NCI-H524 (cell line): ENCODE measurements at regions not wholly inside any gene's neighbourhood (a gene's known extent, or its start where the extent isn't known, plus 50 kb on each side); places are given as distances from the start of the nearest gene placed in this dataset.
"Not testable (repeated sequence)": the region's sequence is repeated elsewhere in the genome, so short reads cannot be mapped to it uniquely, and the experiment has no call there.

Source experiments
- DNase-seq, 2 experiments: peaks; one replicate each; lab custom pipeline; 2025; lab: John Stamatoyannopoulos, UW

DNA sequence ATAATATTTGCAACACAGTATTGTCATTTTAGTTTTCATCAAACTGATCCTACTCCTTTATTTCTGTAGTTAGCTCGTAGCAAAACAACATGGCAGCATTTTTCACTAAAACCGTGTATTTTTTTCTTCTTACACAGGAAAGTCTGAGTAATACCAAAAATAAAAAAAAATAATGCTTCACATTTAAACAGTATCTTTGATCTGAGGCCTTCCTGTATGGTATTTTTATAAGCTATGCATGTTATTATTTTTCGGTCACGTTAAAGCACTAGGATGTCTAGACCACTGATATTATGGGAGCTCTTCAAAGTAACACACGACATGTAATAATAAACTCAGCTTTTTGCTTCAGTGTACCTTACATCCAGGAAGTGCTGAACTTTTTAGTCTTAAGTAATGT lies 94.1 kb upstream of the SRD5A3 start:
- DNase-seq, result no peak

GRCh38 chr4:55253948-55254593 lies 92.0 kb upstream of the SRD5A3 start:
- no peak for DNase-seq

GRCh38 chr4:55255179-55255578 lies 90.9 kb upstream of the SRD5A3 start:
- DNase-seq, result no peak

GRCh38 chr4:55256787-55257186 lies 89.3 kb upstream of the SRD5A3 start:
- no peak for DNase-seq

DNA sequence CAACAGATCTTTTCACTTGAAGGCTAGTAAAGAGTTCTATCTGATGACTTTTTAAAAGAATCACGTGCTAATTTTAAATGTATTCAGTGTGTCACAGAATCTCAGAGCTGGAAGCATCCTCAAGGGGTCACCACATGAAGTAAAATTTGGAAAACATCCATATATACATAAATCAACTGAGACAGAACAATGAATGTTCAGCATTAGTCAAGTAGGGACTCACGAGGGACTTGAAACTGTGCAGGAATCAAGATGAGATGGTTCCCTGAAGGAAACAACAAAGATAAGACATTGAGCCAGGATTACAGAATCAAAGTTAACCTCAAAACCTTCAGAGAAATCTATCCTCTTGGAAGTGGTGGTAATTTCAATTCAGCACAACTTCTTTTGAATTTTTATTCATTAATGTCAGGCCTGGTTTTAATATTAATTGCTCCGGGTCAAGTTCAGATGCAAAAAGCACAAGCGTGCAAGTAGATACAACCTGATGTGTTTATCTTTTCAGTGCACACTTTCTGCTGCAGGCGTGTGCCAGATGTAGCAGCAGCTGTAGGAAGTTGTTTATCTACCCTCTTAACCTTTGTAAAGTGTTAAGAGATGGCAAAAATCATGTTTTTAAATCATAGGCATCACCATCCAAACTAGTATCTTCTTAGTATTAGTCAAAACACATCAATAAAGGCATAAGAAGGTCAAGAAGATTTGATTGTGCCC lies 87.7 kb upstream of the SRD5A3 start:
- no peak for DNase-seq

DNA sequence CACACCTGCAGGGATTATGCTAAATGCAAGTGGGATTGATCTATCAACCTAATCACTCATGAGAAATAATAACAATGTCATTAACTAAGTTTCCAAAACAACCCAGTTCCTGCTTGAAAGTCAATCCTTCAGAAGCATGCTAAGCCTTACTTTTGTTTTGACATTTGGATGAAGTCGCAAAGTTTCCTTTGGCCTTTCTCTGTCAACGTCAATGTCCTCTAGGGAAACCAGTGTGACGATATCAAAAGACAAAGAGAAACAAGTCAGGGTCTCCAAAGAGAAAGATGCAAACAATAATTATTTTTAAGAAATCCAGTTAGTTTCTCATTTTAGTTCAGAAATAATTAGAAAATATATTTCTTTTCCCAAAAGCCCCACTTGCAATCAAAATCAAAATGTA lies 86.7 kb upstream of the SRD5A3 start:
- no peak for DNase-seq

DNA sequence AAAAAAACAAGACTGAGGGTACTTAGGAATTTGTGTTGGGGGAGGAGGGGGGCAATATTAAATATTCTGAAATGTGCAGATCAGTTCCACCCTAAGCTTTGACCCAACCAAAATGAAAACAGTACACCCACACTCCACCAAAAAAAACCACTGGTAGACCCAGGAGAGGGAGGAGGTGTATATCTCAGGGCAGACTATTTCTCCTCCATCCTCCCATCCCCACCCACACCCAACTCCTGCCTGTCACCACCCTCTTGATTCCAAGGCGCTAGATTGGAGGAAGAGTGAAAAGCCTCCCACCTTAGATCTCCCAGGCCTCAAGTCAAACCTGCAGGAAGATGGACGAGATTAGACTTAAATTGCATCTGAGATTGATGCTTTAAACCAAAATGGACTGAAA lies 76.6 kb upstream of the SRD5A3 start:
- DNase-seq, result no peak

DNA sequence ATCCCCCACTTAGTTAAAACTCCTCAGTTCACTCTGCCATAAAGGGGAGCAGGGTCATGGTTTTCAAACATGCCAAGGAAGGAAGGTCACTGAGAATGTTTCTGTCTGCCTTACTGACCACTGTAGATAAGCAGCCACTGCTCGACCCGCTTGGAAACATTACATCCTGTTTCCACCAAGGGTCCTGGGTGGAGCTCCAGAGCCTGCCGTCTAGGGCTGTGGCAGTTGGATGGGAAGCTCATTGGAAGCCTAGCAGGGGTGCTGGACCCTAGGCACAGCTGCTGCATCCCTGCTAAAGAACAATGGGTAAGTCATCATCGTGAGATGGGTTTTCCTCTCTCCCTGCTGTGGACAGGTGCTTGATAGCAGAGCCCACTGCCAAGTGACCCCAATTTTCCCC lies 76.0 kb upstream of the SRD5A3 start:
- DNase-seq, result no peak

GRCh38 chr4:55270481-55270880 lies 75.6 kb upstream of the SRD5A3 start:
- DNase-seq, result no peak

DNA sequence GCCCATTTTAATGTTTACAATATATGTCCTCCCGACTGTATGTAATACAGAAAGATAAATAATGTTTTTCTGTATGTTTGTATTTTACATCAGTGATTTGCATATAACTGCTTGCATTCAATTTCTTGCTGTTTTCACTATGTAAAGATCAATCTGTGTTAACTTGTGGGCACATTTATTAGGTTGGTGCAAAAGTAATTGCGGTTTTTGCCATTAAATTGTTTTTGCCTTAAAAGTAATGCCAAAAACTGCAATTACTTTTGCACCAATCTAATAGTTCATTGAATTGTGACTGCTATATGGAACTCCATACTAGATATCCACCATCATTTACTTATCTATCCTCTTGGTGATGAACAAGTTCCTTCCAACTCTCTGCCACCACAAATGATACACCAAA lies 73.9 kb upstream of the SRD5A3 start:
- DNase-seq, result no peak

DNA sequence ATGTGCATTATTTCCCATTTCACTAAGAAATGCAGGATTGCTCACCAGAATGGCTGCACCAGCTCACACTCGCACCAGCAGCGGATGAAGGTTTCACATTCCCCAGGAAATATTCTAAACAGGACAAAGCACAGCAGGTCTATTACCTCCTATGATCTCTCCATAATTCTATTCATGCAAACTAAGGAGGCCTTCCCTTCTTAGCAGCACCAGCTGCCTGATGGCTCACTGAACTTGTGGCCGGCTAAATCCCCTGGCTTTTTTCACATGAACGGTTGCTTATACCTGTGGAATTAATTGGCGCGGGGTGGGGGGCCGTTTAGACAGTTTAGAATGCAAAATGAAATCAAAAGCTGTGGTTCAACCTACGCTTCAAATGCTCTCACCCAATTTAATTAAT lies 73.5 kb upstream of the SRD5A3 start:
- no peak for DNase-seq

DNA sequence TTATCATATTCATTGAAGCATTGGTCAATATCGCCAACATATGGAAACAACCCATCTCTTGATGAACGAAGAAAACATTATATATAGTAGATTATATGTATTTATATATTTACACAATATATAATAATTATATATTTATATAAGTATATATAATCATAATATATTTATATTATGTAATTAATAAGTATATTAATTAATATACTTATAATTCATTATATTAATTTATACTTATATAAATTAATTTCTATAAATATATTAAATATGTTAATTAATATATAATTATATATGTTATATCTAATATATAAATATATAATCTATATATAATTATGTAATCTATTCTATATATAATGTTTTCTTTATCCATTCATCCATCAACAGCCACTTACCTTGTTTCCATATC lies 69.0 kb upstream of the SRD5A3 start:
- DNase-seq, result no peak

GRCh38 chr4:55278316-55278715 lies 67.7 kb upstream of the SRD5A3 start:
- DNase-seq, result no peak

DNA sequence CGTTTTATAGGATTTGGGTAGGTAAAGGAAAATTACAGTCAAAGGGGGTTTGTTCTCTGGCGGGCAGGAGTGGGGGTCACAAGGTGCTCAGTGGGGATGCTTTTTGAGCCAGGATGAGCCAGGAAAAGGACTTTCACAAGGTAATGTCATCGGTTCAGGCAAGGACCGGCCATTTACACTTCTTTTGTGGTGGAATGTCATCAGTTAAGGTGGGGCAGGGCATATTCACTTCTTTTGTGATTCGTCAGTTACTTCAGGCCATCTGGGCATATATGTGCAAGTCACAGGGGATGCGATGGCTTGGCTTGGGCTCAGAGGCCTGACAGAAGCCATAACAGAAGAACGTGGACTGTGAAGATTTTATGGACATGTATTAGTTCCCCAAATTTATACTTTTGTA lies 65.6 kb upstream of the SRD5A3 start:
- not testable (repeated sequence) for DNase-seq

GRCh38 chr4:55281118-55281683 lies 64.8 kb upstream of the SRD5A3 start:
- DNase-seq, result not testable (repeated sequence)

- no peak for DNase-seq
Observed at GRCh38 chr4:55284331-55284730, 61.7 kb upstream of the SRD5A3 start.

GRCh38 chr4:55291227-55291640 lies 54.8 kb upstream of the SRD5A3 start:
- DNase-seq, result no peak

- DNase-seq, result no peak
Observed at GRCh38 chr4:55296096-55296495, 49.9 kb upstream of the SRD5A3 start.
